ENCODE measurements at regions not wholly inside any gene's neighbourhood (a gene's known extent, or its start where the extent isn't known, plus 50 kb on each side); places are given as distances from the start of the nearest gene placed in this dataset.

DNA sequence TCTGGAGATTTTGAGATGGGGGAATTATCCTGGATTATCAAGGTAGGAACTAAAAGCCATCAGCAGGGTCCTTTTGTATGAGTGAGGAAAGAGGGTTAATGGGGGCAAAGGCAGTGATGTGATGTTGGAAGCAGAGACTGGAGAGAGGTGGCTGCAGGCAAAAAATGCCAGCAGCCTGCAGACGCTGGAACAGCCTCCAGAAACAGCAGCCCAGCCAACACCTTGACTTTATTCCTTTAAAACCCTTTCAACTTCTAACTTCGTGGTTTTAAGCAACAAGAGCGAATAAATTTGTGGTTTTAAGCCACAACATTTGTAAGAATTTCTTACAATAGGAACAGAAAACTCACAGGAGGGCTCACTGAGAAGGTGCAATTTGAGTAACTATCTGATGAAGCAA is 523.1 kb upstream of the HS6ST1 start:
- TF ChIP-seq, protein P1, sequence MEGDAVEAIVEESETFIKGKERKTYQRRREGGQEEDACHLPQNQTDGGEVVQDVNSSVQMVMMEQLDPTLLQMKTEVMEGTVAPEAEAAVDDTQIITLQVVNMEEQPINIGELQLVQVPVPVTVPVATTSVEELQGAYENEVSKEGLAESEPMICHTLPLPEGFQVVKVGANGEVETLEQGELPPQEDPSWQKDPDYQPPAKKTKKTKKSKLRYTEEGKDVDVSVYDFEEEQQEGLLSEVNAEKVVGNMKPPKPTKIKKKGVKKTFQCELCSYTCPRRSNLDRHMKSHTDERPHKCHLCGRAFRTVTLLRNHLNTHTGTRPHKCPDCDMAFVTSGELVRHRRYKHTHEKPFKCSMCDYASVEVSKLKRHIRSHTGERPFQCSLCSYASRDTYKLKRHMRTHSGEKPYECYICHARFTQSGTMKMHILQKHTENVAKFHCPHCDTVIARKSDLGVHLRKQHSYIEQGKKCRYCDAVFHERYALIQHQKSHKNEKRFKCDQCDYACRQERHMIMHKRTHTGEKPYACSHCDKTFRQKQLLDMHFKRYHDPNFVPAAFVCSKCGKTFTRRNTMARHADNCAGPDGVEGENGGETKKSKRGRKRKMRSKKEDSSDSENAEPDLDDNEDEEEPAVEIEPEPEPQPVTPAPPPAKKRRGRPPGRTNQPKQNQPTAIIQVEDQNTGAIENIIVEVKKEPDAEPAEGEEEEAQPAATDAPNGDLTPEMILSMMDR (IDR thresholded peaks at IDR 0.05; ENCODE audit: insufficient read depth, low read length, poor library complexity, severe bottlenecking) = no peak
- no peak for TF ChIP-seq EZH2phosphoT487 (conservative IDR thresholded peaks at IDR 0.05; ENCODE audit: low read length)
